HepG2 (cell line): ENCODE measurements at regions not wholly inside any gene's neighbourhood (a gene's known extent, or its start where the extent isn't known, plus 50 kb on each side); places are given as distances from the start of the nearest gene placed in this dataset.

Source experiments
- GABPB1 ChIP-seq: IDR thresholded peaks from 2 replicates; pipeline ENCODE4 v1.6.1; 2016; ENCODE audit warnings: mild to moderate bottlenecking, missing genetic modification reagents, moderate library complexity, missing compliant biosample characterization
- JUND ChIP-seq: sonication (generic); formaldehyde crosslinking; IDR thresholded peaks from 2 replicates; pipeline ENCODE4 v1.8.0; 2022; ENCODE audit warnings: mild to moderate bottlenecking, missing genetic modification reagents
- MAFF ChIP-seq: IDR thresholded peaks from 2 replicates; pipeline ENCODE4 v1.6.1; 2011; ENCODE audit warnings: low read depth, low read length, improper control_type of control experiment
- POLR2A ChIP-seq, 2 experiments: IDR thresholded peaks; 2 replicates each; pipeline ENCODE4 v1.6.1; 2011; ENCODE audit warnings: low read depth in 2 of 2, low read length in 2 of 2, mild to moderate bottlenecking in 1 of 2, moderate library complexity in 1 of 2; ENCODE audit not compliant: insufficient read depth in 1 of 2
- POLR2AphosphoS5 ChIP-seq: IDR thresholded peaks from 2 replicates; pipeline ENCODE4 v1.6.1; 2012; ENCODE audit warnings: low read depth, low read length
- ZNF772 ChIP-seq: sonication (generic); formaldehyde crosslinking; IDR thresholded peaks from 2 replicates; pipeline ENCODE4 v1.5.0; 2020; ENCODE audit warnings: mild to moderate bottlenecking, missing genetic modification reagents
- TF ChIP-seq, protein P1 (sequence below): sonication (generic); formaldehyde crosslinking; IDR thresholded peaks from 2 replicates; pipeline ENCODE4 v1.5.0; 2020; ENCODE audit warnings: mild to moderate bottlenecking, missing genetic modification reagents, moderate library complexity
- TF ChIP-seq, protein P2 (sequence below): sonication (generic); formaldehyde crosslinking; IDR thresholded peaks from 2 replicates; pipeline ENCODE4 v1.4.0; 2020; ENCODE audit warnings: low read depth, mild to moderate bottlenecking, missing genetic modification reagents

DNA sequence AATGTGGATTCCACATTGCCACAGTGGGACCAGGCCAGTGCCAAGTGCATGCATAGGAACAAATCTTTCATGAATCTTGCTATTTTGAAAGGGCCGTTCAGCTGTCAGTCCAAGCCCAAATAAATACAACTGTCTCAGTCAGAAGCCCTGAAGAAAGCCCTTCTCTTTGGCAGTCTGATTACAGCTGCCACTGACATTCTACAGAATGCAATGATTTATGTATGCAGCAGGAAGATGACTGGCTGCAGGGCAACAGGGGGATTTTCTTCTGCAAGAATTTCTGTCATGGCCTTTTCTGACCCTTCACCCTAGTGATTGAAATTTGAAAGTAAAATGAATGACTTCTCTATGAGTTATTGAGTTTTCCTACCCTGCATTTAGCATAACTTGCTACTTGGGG, 86.7 kb upstream of the FER start:
- no peak for TF ChIP-seq JUND (CRISPR knock-in tag)
- TF ChIP-seq MAFF = no peak
- TF ChIP-seq ZNF772 (CRISPR knock-in tag) = no peak
- TF ChIP-seq POLR2AphosphoS5 = no peak
- no peak for TF ChIP-seq POLR2A (IDR thresholded peaks at IDR 0.05; ENCODE audit: insufficient read depth in 1 of 2, low read depth in 2 of 2, low read length in 2 of 2)
- TF ChIP-seq, protein P1, sequence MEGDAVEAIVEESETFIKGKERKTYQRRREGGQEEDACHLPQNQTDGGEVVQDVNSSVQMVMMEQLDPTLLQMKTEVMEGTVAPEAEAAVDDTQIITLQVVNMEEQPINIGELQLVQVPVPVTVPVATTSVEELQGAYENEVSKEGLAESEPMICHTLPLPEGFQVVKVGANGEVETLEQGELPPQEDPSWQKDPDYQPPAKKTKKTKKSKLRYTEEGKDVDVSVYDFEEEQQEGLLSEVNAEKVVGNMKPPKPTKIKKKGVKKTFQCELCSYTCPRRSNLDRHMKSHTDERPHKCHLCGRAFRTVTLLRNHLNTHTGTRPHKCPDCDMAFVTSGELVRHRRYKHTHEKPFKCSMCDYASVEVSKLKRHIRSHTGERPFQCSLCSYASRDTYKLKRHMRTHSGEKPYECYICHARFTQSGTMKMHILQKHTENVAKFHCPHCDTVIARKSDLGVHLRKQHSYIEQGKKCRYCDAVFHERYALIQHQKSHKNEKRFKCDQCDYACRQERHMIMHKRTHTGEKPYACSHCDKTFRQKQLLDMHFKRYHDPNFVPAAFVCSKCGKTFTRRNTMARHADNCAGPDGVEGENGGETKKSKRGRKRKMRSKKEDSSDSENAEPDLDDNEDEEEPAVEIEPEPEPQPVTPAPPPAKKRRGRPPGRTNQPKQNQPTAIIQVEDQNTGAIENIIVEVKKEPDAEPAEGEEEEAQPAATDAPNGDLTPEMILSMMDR (CRISPR knock-in tag) = no peak
- TF ChIP-seq, protein P2, sequence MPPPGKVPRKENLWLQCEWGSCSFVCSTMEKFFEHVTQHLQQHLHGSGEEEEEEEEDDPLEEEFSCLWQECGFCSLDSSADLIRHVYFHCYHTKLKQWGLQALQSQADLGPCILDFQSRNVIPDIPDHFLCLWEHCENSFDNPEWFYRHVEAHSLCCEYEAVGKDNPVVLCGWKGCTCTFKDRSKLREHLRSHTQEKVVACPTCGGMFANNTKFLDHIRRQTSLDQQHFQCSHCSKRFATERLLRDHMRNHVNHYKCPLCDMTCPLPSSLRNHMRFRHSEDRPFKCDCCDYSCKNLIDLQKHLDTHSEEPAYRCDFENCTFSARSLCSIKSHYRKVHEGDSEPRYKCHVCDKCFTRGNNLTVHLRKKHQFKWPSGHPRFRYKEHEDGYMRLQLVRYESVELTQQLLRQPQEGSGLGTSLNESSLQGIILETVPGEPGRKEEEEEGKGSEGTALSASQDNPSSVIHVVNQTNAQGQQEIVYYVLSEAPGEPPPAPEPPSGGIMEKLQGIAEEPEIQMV = no peak
- TF ChIP-seq GABPB1 = no peak
